Fibroblast of lung (primary cell): ENCODE measurements at regions not wholly inside any gene's neighbourhood (a gene's known extent, or its start where the extent isn't known, plus 50 kb on each side); places are given as distances from the start of the nearest gene placed in this dataset.

ENCODE experiments used
- DNase-seq, 2 donors: peaks; one replicate each; pipeline versions ENCODE4 v3.0.0 to v3.0.0-alpha.2; 2010; ENCODE audit warnings: low read depth in 2 of 2
- H2AFZ ChIP-seq: 2 replicates; pipeline ENCODE4 v1.5.1; 2012; ENCODE audit warnings: low read length, control low read depth, inconsistent platforms
- H3K27ac ChIP-seq: 2 replicates; pipeline ENCODE4 v1.5.1; 2011; ENCODE audit warnings: low read length, control low read depth; ENCODE audit not compliant: insufficient read depth
- H3K27me3 ChIP-seq: 2 replicates; pipeline ENCODE4 v1.5.1; 2011; ENCODE audit warnings: mild to moderate bottlenecking, low read length; ENCODE audit not compliant: control insufficient read depth, insufficient read depth
- H3K36me3 ChIP-seq: 2 replicates; pipeline ENCODE4 v1.5.1; 2011; ENCODE audit warnings: low read length; ENCODE audit not compliant: control insufficient read depth, insufficient read depth
- H3K4me1 ChIP-seq: 2 replicates; pipeline ENCODE4 v1.5.1; 2011; ENCODE audit warnings: low read length; ENCODE audit not compliant: control insufficient read depth, insufficient read depth; ENCODE audit errors: extremely low read depth
- H3K4me2 ChIP-seq: 2 replicates; pipeline ENCODE4 v1.5.1; 2011; ENCODE audit warnings: low read length, control low read depth; ENCODE audit not compliant: insufficient read depth; ENCODE audit errors: extremely low read depth
- H3K4me3 ChIP-seq, 4 experiments: fragments of 200-600 bp in 1 of 4; sonication (generic) in 1 of 4; replicated peaks in 1 of 4; 2 replicates each; pipeline ENCODE4 v1.5.1; 2011 to 2016; ENCODE audit warnings: low read length in 4 of 4, low read depth in 3 of 4, mild to moderate bottlenecking in 3 of 4, control low read depth in 2 of 4, inconsistent platforms in 1 of 4, mixed read lengths in 1 of 4; ENCODE audit not compliant: insufficient read depth in 1 of 4; ENCODE audit errors: control extremely low read depth in 1 of 4
- H3K79me2 ChIP-seq: 2 replicates; pipeline ENCODE4 v1.5.1; 2012; ENCODE audit warnings: mild to moderate bottlenecking, low read length, inconsistent platforms; ENCODE audit not compliant: control insufficient read depth, insufficient read depth
- H3K9ac ChIP-seq: 2 replicates; pipeline ENCODE4 v1.5.1; 2011; ENCODE audit warnings: mild to moderate bottlenecking, low read length, control low read depth; ENCODE audit not compliant: insufficient read depth
- H3K9me3 ChIP-seq: 2 replicates; pipeline ENCODE4 v1.5.1; 2012; ENCODE audit warnings: low read depth, low read length; ENCODE audit not compliant: control insufficient read depth, insufficient read depth
- H4K20me1 ChIP-seq: 2 replicates; pipeline ENCODE4 v1.5.1; 2011; ENCODE audit warnings: low read length; ENCODE audit not compliant: control insufficient read depth, insufficient read depth; ENCODE audit errors: extremely low read depth
- CTCF ChIP-seq, 2 donors: IDR thresholded peaks in 1 of 2; conservative IDR thresholded peaks in 1 of 2; 1 replicate in 1 of 2; 2 replicates in 1 of 2; pipeline ENCODE4 v1.5.1; 2011 to 2012; ENCODE audit warnings: low read length in 2 of 2, control low read depth in 1 of 2, inconsistent platforms in 1 of 2, low read depth in 1 of 2, mild to moderate bottlenecking in 1 of 2
- EZH2 ChIP-seq: IDR thresholded peaks from 2 replicates; pipeline ENCODE4 v1.5.1; 2012; ENCODE audit warnings: low read length, control low read depth, mild to moderate bottlenecking; ENCODE audit errors: missing control alignments

DNA sequence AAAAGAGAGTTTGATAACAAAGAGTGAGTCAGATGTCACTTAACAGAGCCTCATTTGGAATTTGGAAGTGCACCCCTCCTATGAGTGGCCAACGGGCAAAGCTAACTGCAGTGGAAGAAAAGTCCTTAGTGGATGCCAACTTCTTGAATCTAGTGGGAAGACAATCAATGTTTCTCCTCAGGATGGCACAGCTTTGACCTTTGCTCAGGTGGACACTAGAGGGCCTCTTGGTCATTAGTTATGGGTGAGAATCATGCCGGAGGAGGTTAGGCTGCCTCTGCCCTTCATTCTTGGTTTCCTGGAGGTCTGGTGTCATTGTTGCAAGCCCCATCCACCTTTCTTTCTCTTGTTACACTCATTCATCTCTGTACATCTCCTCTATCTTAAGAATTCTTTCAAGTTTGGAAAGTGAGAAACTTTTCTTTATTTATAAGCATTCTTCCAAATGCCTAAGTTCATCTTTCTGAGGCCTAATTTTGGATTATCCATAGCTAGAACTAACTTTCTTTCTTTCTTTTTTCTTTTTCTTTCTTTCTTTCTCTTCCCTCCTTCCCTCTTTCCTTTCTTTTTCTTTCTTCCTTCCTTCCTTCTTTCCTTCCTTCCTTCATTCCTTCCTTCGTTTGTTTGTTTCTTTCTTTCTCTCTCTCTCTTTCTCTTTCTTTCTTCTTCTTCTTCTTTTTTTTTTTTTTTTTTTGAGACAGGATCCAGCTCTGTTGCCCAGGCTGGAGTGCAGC, 327.2 kb upstream of the TSHZ3 start:
- Histone ChIP-seq H3K4me1 (peaks cover 12% of the 10 kb centered on the region), H2AFZ (no peak overlapping the region), H3K27me3 (no peaks in the 10 kb centered on the region), H3K27ac (no peak overlapping the region), H3K9ac (no peak overlapping the region), H3K9me3 (no peaks in the 10 kb centered on the region), H3K4me2 (no peak overlapping the region), H3K4me3 (no peak overlapping the region), H4K20me1 (no peaks in the 10 kb centered on the region), H3K36me3 (no peaks in the 10 kb centered on the region), H3K79me2 (no peaks in the 10 kb centered on the region)
- peak; percentile 4 to 22 for DNase-seq
- TF ChIP-seq CTCF (conservative IDR thresholded peaks at IDR 0.05 in 1 of 2, IDR thresholded peaks at IDR 0.05 in 1 of 2; ENCODE audit: low read depth in 1 of 2, low read length in 2 of 2) (peak in 1 of 2 donors; percentile 10), EZH2 (no peak)

GRCh38 chr19:31678421-31678820, 329.2 kb upstream of the TSHZ3 start:
- no peak overlapping the region for H3K27ac ChIP-seq
- H3K4me3 ChIP-seq, result no peak overlapping the region
- no peaks in the 10 kb centered on the region for H3K79me2 ChIP-seq
- H3K27me3 ChIP-seq, result no peaks in the 10 kb centered on the region
- peak; percentile 20 to 54 for DNase-seq
- no peaks in the 10 kb centered on the region for H4K20me1 ChIP-seq
- H3K9me3 ChIP-seq, result no peaks in the 10 kb centered on the region
- peaks cover 12% of the 10 kb centered on the region for H3K4me1 ChIP-seq
- no peak overlapping the region for H3K4me2 ChIP-seq
- H3K36me3 ChIP-seq, result no peaks in the 10 kb centered on the region
- no peak overlapping the region for H2AFZ ChIP-seq
- no peak overlapping the region for H3K9ac ChIP-seq
- TF ChIP-seq EZH2, result no peak
- TF ChIP-seq CTCF (conservative IDR thresholded peaks at IDR 0.05 in 1 of 2, IDR thresholded peaks at IDR 0.05 in 1 of 2; ENCODE audit: low read depth in 1 of 2, low read length in 2 of 2), result no peak

- no peaks in the 10 kb centered on the region for H3K36me3 ChIP-seq
- H3K9ac ChIP-seq, result no peak overlapping the region
- DNase-seq, result peak; percentile 2 to 59
- H3K4me1 ChIP-seq, result no peaks in the 10 kb centered on the region
- H4K20me1 ChIP-seq, result no peaks in the 10 kb centered on the region
- no peaks in the 10 kb centered on the region for H3K79me2 ChIP-seq
- no peak overlapping the region for H2AFZ ChIP-seq
- no peak overlapping the region for H3K27ac ChIP-seq
- H3K4me2 ChIP-seq, result no peak overlapping the region
- H3K4me3 ChIP-seq, result no peak overlapping the region
- H3K27me3 ChIP-seq, result no peaks in the 10 kb centered on the region
- TF ChIP-seq CTCF (conservative IDR thresholded peaks at IDR 0.05 in 1 of 2, IDR thresholded peaks at IDR 0.05 in 1 of 2; ENCODE audit: low read depth in 1 of 2, low read length in 2 of 2) (no peak), EZH2 (no peak)
- no peaks in the 10 kb centered on the region for H3K9me3 ChIP-seq
Observed at GRCh38 chr19:31681121-31681520, 331.9 kb upstream of the TSHZ3 start.
